ENCODE measurements at regions not wholly inside any gene's neighbourhood (a gene's known extent, or its start where the extent isn't known, plus 50 kb on each side); places are given as distances from the start of the nearest gene placed in this dataset.
A peak's percentile ranks its signal among the peaks of the same experiment; 100 is the strongest.

GRCh38 chr10:64369885-64370773 is 848.9 kb downstream of the REEP3 start:
- Mint-ChIP-seq H3K27ac (no peak overlapping the region), H3K4me1 (no peaks in the 10 kb centered on the region), H3K4me3 (no peak overlapping the region), H3K9me3 (peaks cover 0 to 3% of the 10 kb centered on the region in 2 donors), H3K27me3 (no peaks in the 10 kb centered on the region), H3K36me3 (no peaks in the 10 kb centered on the region)
- no peak for DNase-seq
- ATAC-seq (replicated peaks) = no peak

DNA sequence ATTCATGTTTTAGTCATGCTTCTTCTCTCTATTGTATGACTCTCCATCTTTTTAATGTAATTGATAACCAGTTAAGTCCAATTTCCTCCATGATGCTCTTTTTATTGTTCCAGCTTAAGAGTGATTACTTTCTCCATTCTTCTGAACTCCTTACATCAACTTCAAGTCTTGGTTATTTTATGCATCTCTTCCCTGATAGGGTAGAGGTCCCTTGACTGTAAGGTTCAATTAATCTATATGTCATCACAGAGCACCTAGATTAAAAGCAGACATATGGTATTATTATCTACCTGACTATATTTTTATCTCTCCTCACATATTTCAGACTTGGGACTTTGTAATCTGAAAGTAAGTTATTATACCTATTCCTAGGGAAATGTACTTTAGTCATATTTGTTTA is 853.1 kb downstream of the REEP3 start:
- Mint-ChIP-seq H3K27me3 (no peaks in the 10 kb centered on the region), H3K36me3 (no peaks in the 10 kb centered on the region), H3K9me3 (peaks cover 0 to 1% of the 10 kb centered on the region in 2 donors), H3K4me3 (no peak overlapping the region), H3K4me1 (no peaks in the 10 kb centered on the region), H3K27ac (no peak overlapping the region)
- DNase-seq = no peak
- ATAC-seq (replicated peaks) = no peak

- DNase-seq = no peak
- Mint-ChIP-seq H3K9me3 (peaks cover 0 to 1% of the 10 kb centered on the region in 2 donors), H3K27ac (no peak overlapping the region), H3K4me1 (no peaks in the 10 kb centered on the region), H3K36me3 (no peaks in the 10 kb centered on the region), H3K27me3 (no peaks in the 10 kb centered on the region), H3K4me3 (no peak overlapping the region)
- peak in 1 of 2 donors; percentile 25 for ATAC-seq (replicated peaks)
Observed at GRCh38 chr10:64376167-64376566, 855.0 kb downstream of the REEP3 start.

GRCh38 chr10:64379898-64380297 is 858.7 kb downstream of the REEP3 start:
- DNase-seq = no peak
- Mint-ChIP-seq H3K4me3 (no peak overlapping the region), H3K4me1 (no peaks in the 10 kb centered on the region), H3K36me3 (no peaks in the 10 kb centered on the region), H3K27me3 (no peaks in the 10 kb centered on the region), H3K9me3 (no peaks in the 10 kb centered on the region), H3K27ac (no peak overlapping the region)
- ATAC-seq (replicated peaks) = no peak

GRCh38 chr10:64385355-64385754 is 864.2 kb downstream of the REEP3 start:
- ATAC-seq (replicated peaks) (peak in 1 of 2 donors; percentile 21), DNase-seq (no peak)
- H3K4me3 Mint-ChIP-seq = no peak overlapping the region
- H3K36me3 Mint-ChIP-seq = no peaks in the 10 kb centered on the region
- H3K27me3 Mint-ChIP-seq = no peaks in the 10 kb centered on the region
- no peak overlapping the region for H3K27ac Mint-ChIP-seq
- no peaks in the 10 kb centered on the region for H3K4me1 Mint-ChIP-seq
- no peaks in the 10 kb centered on the region for H3K9me3 Mint-ChIP-seq

DNA sequence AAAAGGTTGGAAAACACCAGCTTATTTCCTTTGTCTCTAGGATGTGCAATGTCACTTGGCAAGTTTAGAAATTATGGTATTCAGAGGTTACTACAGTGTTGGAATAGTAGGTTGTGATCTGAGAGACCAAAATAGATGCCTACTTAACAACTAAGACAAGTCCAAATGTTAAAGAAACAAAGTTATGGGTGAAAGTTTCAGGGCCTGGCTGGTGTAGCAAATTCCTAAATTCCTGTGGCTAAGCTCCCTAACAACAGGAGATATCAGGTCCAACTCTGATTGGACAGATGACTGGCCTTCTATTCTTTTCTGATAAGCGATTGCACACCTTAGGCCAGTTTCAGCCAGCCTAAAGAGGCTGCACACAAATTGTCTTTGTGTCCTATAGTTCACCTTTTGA is 873.5 kb downstream of the REEP3 start:
- H3K4me1 Mint-ChIP-seq = no peaks in the 10 kb centered on the region
- H3K36me3 Mint-ChIP-seq = no peaks in the 10 kb centered on the region
- H3K27ac Mint-ChIP-seq = no peak overlapping the region
- peaks cover 0 to 2% of the 10 kb centered on the region in 2 donors for H3K9me3 Mint-ChIP-seq
- H3K27me3 Mint-ChIP-seq = no peaks in the 10 kb centered on the region
- DNase-seq (no peak), ATAC-seq (replicated peaks) (peak in 1 of 2 donors; percentile 14)
- no peak overlapping the region for H3K4me3 Mint-ChIP-seq

- no peaks in the 10 kb centered on the region for H3K36me3 Mint-ChIP-seq
- H3K4me1 Mint-ChIP-seq = no peaks in the 10 kb centered on the region
- H3K4me3 Mint-ChIP-seq = no peak overlapping the region
- no peak for DNase-seq
- no peaks in the 10 kb centered on the region for H3K27me3 Mint-ChIP-seq
- peaks cover 0 to 2% of the 10 kb centered on the region in 2 donors for H3K9me3 Mint-ChIP-seq
- no peak overlapping the region for H3K27ac Mint-ChIP-seq
- ATAC-seq (replicated peaks) = no peak
Observed at GRCh38 chr10:64396105-64396708, 875.0 kb downstream of the REEP3 start.

DNA sequence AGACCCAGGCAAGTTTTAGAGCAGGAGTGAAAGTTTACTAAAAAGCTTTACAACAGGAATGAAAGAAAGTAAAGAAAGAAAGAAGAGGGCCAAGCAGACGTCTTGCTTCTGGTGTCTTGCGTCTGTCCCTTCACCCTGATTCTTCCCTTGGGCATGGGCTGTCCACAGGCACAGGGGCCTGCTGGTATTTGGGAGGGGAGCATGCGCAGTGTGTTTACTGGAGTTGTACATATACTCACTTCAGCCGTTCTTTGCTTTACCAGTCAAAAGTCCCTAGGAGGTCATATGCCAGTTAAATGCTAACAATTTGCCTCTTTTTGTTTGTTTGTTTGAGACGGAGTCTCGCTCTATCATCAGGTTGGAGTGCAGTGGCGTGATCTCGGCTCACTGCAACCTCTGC is 875.9 kb downstream of the REEP3 start:
- peaks cover 0 to 2% of the 10 kb centered on the region in 2 donors for H3K9me3 Mint-ChIP-seq
- no peaks in the 10 kb centered on the region for H3K36me3 Mint-ChIP-seq
- no peaks in the 10 kb centered on the region for H3K4me1 Mint-ChIP-seq
- DNase-seq (no peak), ATAC-seq (replicated peaks) (no peak)
- no peak overlapping the region for H3K27ac Mint-ChIP-seq
- no peak overlapping the region for H3K4me3 Mint-ChIP-seq
- no peaks in the 10 kb centered on the region for H3K27me3 Mint-ChIP-seq

GRCh38 chr10:64408391-64409183 is 887.4 kb downstream of the REEP3 start:
- no peak overlapping the region for H3K4me3 Mint-ChIP-seq
- H3K9me3 Mint-ChIP-seq = peaks cover 0 to 8% of the 10 kb centered on the region in 2 donors
- H3K4me1 Mint-ChIP-seq = no peaks in the 10 kb centered on the region
- ATAC-seq (replicated peaks) = no peak
- H3K36me3 Mint-ChIP-seq = no peaks in the 10 kb centered on the region
- DNase-seq = no peak
- no peaks in the 10 kb centered on the region for H3K27me3 Mint-ChIP-seq
- H3K27ac Mint-ChIP-seq = no peak overlapping the region

- Mint-ChIP-seq H3K36me3 (no peaks in the 10 kb centered on the region), H3K4me3 (no peak overlapping the region), H3K9me3 (peaks cover 0 to 8% of the 10 kb centered on the region in 2 donors), H3K4me1 (no peaks in the 10 kb centered on the region), H3K27me3 (no peaks in the 10 kb centered on the region), H3K27ac (no peak overlapping the region)
- DNase-seq (no peak), ATAC-seq (replicated peaks) (no peak)
Observed at GRCh38 chr10:64409349-64409748, 888.1 kb downstream of the REEP3 start.

DNA sequence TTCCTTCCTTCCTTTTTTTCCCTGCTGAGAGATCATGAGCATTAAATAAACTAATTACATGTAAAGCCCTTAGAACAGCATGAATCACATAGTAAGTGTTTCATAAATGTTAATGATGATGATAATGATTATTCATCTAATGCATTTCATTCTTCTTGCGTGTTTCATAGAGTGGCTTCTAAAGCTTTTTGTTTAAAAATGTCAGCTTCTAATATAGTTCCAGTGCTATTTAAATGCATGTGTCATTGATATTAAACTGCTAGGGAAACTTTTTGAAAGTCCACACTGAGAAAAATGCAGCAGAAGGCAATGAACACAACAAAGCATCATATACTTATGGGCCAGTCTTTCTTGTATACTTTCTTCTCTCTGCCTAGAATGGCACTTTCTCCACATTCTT is 894.8 kb downstream of the REEP3 start:
- DNase-seq = no peak
- H3K27ac Mint-ChIP-seq = no peak overlapping the region
- no peaks in the 10 kb centered on the region for H3K9me3 Mint-ChIP-seq
- no peak for ATAC-seq (replicated peaks)
- no peak overlapping the region for H3K4me3 Mint-ChIP-seq
- H3K4me1 Mint-ChIP-seq = no peaks in the 10 kb centered on the region
- H3K36me3 Mint-ChIP-seq = no peaks in the 10 kb centered on the region
- H3K27me3 Mint-ChIP-seq = no peaks in the 10 kb centered on the region

- ATAC-seq (replicated peaks) (no peak), DNase-seq (no peak)
- Mint-ChIP-seq H3K9me3 (no peaks in the 10 kb centered on the region), H3K36me3 (no peaks in the 10 kb centered on the region), H3K4me1 (no peaks in the 10 kb centered on the region), H3K27ac (no peak overlapping the region), H3K4me3 (no peak overlapping the region), H3K27me3 (no peaks in the 10 kb centered on the region)
Observed at GRCh38 chr10:64419461-64419860, 898.3 kb downstream of the REEP3 start.

GRCh38 chr10:64426745-64427144 is 905.5 kb downstream of the REEP3 start:
- Mint-ChIP-seq H3K27ac (no peak overlapping the region), H3K27me3 (no peaks in the 10 kb centered on the region), H3K4me1 (no peaks in the 10 kb centered on the region), H3K9me3 (no peaks in the 10 kb centered on the region), H3K4me3 (no peak overlapping the region), H3K36me3 (no peaks in the 10 kb centered on the region)
- DNase-seq (no peak), ATAC-seq (replicated peaks) (no peak)

DNA sequence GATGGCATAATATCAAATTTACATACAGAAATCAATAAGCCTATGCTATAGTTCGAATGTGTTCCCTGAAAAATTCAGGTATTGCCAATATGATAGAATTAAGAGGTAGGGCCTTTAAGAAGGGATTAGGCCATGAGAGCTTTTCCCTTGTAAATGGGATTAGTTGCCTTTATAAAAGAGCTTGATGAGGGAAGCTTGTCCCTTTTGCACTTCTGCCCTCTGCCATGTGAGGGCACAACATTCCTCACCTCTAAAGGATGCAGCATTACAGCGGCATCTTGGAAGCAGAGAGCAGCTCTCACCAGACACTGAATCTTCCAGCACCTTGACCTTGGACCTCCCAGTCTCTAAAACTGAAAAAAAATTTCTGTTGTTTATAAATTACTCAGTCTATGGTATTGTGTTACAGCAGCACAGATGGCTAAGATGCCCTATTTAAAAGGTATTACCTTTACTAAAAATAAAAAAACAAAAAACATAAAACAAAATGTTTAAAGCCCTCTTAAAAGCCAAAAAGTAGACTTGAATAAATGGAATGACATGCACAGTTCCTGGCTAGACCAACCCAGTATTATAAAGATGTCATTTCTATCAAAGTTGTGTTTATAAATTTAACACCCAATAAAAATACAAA is 909.6 kb downstream of the REEP3 start:
- Mint-ChIP-seq H3K27ac (no peak overlapping the region), H3K9me3 (peaks cover 0 to 3% of the 10 kb centered on the region in 2 donors), H3K4me1 (no peaks in the 10 kb centered on the region), H3K4me3 (no peak overlapping the region), H3K27me3 (no peaks in the 10 kb centered on the region), H3K36me3 (no peaks in the 10 kb centered on the region)
- ATAC-seq (replicated peaks) (no peak), DNase-seq (no peak)
